Glomerular visceral epithelial cell (primary cell): ENCODE measurements at regions not wholly inside any gene's neighbourhood (a gene's known extent, or its start where the extent isn't known, plus 50 kb on each side); places are given as distances from the start of the nearest gene placed in this dataset.
A peak's percentile ranks its signal among the peaks of the same experiment; 100 is the strongest.

Experiments
- DNase-seq: peaks from one replicate; pipeline ENCODE4 v3.0.0-alpha.2; 2016; ENCODE audit errors: extremely low spot score

DNA sequence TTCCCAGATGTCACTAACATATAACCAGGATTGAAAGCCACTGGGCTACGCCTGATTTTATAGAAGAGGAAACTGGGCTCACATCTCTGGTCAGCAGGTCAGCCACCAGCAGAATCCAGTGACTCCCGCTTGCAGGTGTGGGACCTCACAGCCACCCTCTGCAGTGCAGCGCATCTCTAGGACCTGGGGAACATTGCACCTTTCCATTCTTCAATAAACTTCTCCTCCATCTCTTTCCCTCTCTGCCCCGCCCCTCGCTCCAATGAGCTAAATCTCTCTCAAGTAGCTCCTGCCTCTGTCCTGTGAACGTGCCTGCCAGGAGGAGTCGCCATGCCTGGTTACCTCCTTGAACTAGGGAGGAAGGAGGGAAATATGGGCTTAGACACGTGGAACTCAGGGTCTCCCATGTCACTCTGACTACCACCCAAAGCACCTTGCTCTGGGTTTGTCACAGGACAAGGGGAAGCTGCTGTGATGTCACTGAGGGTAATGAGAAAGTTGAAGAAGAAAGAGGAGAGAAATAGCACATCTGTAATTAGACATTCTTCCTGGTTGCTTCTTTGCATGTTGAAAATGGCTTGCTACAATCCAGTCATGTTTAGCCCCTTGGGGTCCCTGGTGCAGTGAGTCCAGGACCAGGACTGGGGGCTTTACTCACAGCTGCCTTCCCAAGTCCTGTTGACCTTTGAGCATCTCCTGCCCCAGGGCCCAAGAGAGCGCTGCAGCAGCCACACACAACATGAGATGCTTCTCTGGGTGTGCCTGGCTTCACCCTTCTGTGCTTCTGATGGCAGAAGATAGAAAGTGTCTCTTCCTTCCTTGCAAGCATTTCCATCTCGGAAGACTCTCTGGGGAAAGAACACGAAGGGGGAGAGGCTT lies 469.4 kb downstream of the PREX1 start:
- DNase-seq, result no peak

GRCh38 chr20:48357714-48358113 lies 470.1 kb downstream of the PREX1 start:
- no peak for DNase-seq

DNA sequence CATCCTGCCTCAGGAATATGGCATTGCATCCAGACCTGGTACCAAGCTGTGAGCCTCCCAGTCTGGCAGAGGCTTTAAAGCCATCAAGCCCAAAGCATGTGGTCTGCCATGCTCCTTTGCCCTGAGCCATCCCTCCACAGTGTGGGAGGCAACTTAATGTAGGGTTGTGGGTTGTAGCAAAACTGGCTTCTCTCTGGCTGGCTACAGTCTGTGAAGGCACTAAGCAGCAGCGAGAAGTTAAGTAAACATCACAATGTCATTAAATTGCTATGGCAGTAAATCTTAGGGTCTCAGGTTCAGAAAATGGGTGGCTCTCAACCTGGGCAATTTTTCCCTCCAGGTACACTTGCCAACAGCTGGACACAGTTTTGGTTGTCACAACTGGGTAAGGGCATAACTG lies 472.9 kb downstream of the PREX1 start:
- DNase-seq, result no peak

GRCh38 chr20:48354320-48354876 lies 473.4 kb downstream of the PREX1 start:
- DNase-seq, result no peak

- no peak for DNase-seq
Measured at GRCh38 chr20:48352628-48353027, 475.2 kb downstream of the PREX1 start.

DNA sequence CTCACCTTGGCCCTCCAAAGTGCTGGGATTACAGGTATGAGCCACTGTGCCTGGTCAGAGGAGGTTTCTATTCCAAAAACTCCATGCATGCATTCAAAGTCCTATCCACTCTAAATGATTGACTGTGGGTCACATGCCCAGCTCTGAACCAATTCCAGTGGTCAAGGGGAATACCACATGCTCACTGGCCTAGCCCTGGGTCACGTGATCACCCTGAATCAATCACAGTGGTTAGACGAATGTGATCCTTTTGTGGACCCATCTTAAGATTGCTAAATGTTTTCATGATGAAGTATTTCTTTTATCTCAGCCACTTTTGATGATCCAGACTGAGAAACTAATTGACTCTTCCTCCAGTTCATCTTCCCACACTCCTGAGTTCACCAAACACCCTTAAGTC lies 475.8 kb downstream of the PREX1 start:
- DNase-seq, result no peak

GRCh38 chr20:48350313-48350988 lies 477.3 kb downstream of the PREX1 start:
- DNase-seq, result no peak

GRCh38 chr20:48349656-48350055 lies 478.1 kb downstream of the PREX1 start:
- DNase-seq, result no peak

DNA sequence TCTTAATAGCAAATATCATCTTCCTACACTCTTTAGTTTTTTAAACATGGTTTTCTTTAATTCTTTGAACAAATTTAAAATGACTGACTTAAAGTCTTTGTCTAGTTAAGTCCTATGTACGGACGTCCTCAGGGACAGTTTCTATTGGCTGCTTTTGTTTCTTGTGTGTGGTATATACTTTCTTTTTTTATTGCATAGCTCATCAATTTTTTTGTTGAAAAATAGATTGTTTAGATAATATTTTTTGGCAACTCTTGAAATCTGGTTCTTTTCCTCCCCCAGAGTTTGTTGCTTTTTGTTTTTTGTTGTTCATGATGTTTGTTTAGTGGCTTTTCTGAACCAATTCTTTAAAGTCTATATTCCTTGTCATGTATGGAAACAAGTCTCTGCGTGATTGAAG lies 479.8 kb downstream of the PREX1 start:
- no peak for DNase-seq

GRCh38 chr20:48342822-48343513 lies 484.8 kb downstream of the PREX1 start:
- DNase-seq, result no peak

- DNase-seq, result no peak
Measured at GRCh38 chr20:48340883-48341281, 486.9 kb downstream of the PREX1 start.

DNA sequence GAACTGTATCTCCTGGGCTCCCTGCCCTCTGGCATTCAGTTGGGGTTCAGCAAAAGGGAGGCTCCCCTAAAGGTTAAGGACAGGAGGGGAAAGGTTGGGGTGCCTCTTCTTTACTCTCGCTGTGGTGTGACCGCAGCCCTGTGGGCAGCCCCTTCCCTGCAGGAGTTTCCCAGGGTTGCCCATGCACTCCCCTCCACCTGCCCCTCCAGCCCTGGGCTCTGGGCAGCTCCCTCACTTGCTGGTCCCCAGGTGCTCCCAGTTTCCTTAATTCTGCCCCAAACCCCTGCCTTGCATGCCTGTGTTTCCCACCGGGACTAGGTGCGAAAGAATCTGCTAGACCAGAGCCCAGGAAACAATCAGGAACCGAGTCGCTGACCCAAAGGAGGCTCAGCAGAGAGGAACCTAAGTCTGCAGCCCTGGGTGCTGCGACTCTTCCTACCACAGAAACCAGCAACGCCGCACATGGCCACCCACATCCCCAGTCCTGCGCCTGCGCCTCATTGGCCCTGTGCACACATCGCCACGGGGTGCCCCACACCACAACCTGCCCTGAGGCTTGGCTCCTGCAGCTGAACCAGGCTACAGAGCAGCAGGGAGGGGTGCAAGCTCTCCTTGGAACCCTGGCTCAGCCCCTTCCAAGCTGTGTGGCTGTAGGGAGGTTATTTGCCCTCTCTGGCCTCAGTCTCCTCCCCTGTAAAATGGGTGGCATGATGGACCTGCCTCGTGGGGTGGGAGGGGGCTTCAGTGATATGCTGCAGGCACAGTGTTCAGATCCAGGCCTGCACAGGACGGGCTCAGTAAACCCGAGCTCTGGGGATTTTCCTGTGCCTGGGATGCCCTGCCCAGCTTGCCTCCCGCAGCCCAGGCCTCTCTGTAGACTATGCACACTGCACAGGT lies 487.6 kb downstream of the PREX1 start:
- no peak for DNase-seq

DNA sequence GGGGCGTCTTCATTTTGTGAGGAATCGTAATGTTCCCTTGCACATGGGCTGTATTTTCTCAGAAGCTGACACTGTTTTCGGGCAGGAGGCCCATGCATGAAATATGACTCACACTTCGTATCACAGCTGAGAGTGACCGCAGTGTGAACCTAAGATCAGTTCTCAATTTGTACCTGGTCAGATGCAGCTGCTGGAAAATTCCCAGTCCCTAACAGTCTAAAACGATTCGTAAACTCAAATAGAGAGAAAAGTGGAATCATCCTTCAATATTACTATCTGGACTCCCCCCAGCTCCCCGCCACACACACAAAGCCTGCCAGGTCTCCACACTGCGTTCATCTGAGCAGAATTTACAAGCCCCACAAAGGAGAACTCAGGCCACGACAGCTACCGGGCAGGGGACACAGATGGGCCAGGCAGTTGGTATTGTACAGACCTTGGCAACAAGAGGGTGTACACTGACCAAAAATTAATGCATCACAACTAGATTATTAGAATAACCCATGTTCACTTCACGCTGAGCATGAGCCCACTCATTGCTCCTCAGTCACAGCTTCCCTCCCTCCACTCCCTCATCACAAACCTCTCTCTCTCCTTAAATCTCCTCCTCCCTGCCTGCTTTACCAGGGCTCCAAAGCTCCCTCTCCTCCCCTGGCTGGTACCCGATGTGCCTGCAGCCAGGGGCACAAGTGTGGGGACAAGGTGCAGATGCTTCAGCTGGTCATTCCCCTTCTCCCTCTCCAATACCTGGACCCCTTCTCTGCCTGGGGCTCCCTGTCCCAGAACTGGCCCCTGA lies 488.4 kb downstream of the PREX1 start:
- peak; percentile 64 for DNase-seq

DNA sequence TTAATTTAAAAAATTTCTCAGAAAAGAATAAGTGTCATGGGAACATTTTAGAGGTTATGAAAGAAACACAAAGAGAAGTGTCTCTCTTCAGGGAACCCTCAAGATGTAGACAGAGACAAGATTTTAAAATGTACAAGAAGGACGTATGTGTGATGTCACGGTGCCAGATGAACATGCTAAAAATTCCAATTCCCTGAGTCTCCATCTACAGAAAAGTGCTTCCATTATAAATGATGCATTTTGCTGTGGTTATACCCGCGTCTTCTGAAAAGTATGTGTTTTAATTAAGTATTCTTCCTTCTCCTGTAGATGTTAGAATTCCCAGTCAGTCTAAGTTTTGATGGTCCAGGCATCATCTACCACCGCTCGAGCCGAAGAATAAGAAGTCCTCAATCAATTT lies 489.1 kb downstream of the PREX1 start:
- DNase-seq, result peak; percentile 23

- DNase-seq, result peak; percentile 69
Measured at GRCh38 chr20:48336597-48336996, 491.2 kb downstream of the PREX1 start.

DNA sequence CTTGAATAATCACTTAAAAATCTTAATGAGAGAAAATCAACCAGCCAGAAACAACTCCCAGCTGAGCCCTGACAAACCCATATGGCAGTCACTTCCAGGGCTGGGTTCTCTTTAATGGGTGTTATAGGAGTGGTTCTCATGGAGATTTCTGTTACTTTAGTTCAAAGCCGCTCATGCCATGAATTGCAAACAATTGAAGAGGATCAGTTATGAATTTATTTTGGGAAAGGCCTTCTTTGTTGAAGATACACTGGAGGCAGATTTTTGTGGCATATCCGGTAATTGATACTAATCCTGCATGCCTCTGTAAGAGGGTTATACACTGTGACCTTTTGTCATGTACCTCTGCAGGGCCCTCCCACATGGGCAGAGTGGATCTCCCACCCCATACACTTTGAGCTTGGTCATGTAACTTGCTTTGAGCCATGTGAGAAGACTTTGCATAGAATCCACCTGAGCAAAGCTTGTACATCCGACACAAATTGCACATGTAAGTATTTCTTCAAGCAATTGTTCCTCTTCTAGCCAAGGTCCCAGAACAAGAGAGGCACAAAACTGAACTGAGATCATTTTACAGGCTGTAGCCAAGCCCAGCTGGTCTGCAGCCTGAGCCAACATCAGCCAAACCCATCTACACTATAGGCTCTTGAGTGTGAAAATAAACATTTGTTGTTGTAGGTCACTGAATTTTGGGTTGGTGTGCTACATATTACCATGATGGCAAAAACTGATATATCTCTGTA lies 492.3 kb downstream of the PREX1 start:
- DNase-seq, result no peak

- no peak for DNase-seq
Measured at GRCh38 chr20:48333707-48334106, 494.1 kb downstream of the PREX1 start.

- DNase-seq, result no peak
Measured at GRCh38 chr20:48332555-48332954, 495.2 kb downstream of the PREX1 start.

GRCh38 chr20:48331518-48332286 lies 496.1 kb downstream of the PREX1 start:
- DNase-seq, result no peak
